ENCODE measurements at regions not wholly inside any gene's neighbourhood (a gene's known extent, or its start where the extent isn't known, plus 50 kb on each side); places are given as distances from the start of the nearest gene placed in this dataset.

GRCh38 chr7:142592231-142592630 lies 157.0 kb upstream of the PRSS1 start:
- H3K9me3 Mint-ChIP-seq = no peaks in the 10 kb centered on the region
- no peak for TF ChIP-seq KAT7 (CRISPR knock-in tag; IDR thresholded peaks at IDR 0.05; ENCODE audit: borderline replicate concordance)
- no peak for TF ChIP-seq GTF2I (CRISPR knock-in tag; conservative IDR thresholded peaks at IDR 0.05)
- no peak for TF ChIP-seq ZNF138 (CRISPR knock-in tag; conservative IDR thresholded peaks at IDR 0.05)
- TF ChIP-seq E2F4 (CRISPR knock-in tag; IDR thresholded peaks at IDR 0.05; ENCODE audit: borderline replicate concordance, low read depth) = no peak
- TF ChIP-seq IRF1 (CRISPR knock-in tag; IDR thresholded peaks at IDR 0.05) = no peak
- no peak for TF ChIP-seq ERG (CRISPR knock-in tag; IDR thresholded peaks at IDR 0.05)
- H3K27ac Mint-ChIP-seq = no peak overlapping the region
- H3K4me1 Mint-ChIP-seq = no peaks in the 10 kb centered on the region
- ChIA-PET POLR2A (no interaction called here), CTCF (no interaction called here)
- H3K36me3 Mint-ChIP-seq = no peaks in the 10 kb centered on the region
- H3K4me3 Mint-ChIP-seq = no peak overlapping the region
- no peak for ATAC-seq
- DNase-seq (ENCODE audit: low spot score) = no peak
- no peaks in the 10 kb centered on the region for H3K27me3 Mint-ChIP-seq (ENCODE audit: low read depth)

- Mint-ChIP-seq H3K27me3 (ENCODE audit: low read depth) (no peaks in the 10 kb centered on the region), H3K4me3 (no peak overlapping the region), H3K9me3 (no peaks in the 10 kb centered on the region), H3K36me3 (no peaks in the 10 kb centered on the region), H3K27ac (no peak overlapping the region), H3K4me1 (no peaks in the 10 kb centered on the region)
- ChIA-PET CTCF (interaction anchor here (2.1 kb wide), 1 partner anchor 33 kb away, joined by 7 read pairs; no protein-coding TSS in a partner anchor), POLR2A (no interaction called here)
- TF ChIP-seq IRF1 (CRISPR knock-in tag; IDR thresholded peaks at IDR 0.05) (no peak), ELF4 (CRISPR knock-in tag; IDR thresholded peaks at IDR 0.05; ENCODE audit: low read depth) (no peak), ESRRA (CRISPR knock-in tag; IDR thresholded peaks at IDR 0.05; ENCODE audit: borderline replicate concordance) (no peak), NFATC4 (CRISPR knock-in tag; IDR thresholded peaks at IDR 0.05) (no peak), MXD4 (CRISPR knock-in tag; IDR thresholded peaks at IDR 0.05; ENCODE audit: borderline replicate concordance) (no peak), TEAD4 (CRISPR knock-in tag; IDR thresholded peaks at IDR 0.05) (no peak), TCF7 (CRISPR knock-in tag; IDR thresholded peaks at IDR 0.05; ENCODE audit: low read depth) (no peak), CDX4 (CRISPR knock-in tag; IDR thresholded peaks at IDR 0.05; ENCODE audit: borderline replicate concordance) (no peak), PRDM15 (CRISPR knock-in tag; IDR thresholded peaks at IDR 0.05) (no peak), RELA (CRISPR knock-in tag; IDR thresholded peaks at IDR 0.05; ENCODE audit: borderline replicate concordance) (no peak), ZNF671 (CRISPR knock-in tag; IDR thresholded peaks at IDR 0.05) (no peak), E2F5 (CRISPR knock-in tag; IDR thresholded peaks at IDR 0.05) (no peak)
- DNase-seq (ENCODE audit: low spot score) = no peak
- no peak for ATAC-seq
Observed at GRCh38 chr7:142590830-142591457, 158.3 kb upstream of the PRSS1 start.
